Adipocyte (in vitro differentiated cells): ENCODE measurements at regions not wholly inside any gene's neighbourhood (a gene's known extent, or its start where the extent isn't known, plus 50 kb on each side); places are given as distances from the start of the nearest gene placed in this dataset.

ENCODE experiments used
- DNase-seq: peaks from one replicate; pipeline ENCODE4 v3.0.0-alpha.2; 2015; ENCODE audit warnings: low read depth
- H3K27me3 ChIP-seq: replicated peaks from 2 replicates; pipeline ENCODE4 v1.7.0; 2013; ENCODE audit warnings: mild to moderate bottlenecking, low read length, moderate library complexity; ENCODE audit not compliant: control insufficient read depth, insufficient read depth
- H3K36me3 ChIP-seq: 2 replicates; pipeline ENCODE4 v1.7.0; 2013; ENCODE audit warnings: low read length, mild to moderate bottlenecking, moderate library complexity; ENCODE audit not compliant: control insufficient read depth, insufficient read depth, severe bottlenecking
- H3K4me1 ChIP-seq: 2 replicates; pipeline ENCODE4 v1.7.0; 2013; ENCODE audit warnings: mild to moderate bottlenecking, low read length, moderate library complexity; ENCODE audit not compliant: control insufficient read depth, insufficient read depth
- H3K4me3 ChIP-seq: 2 replicates; pipeline ENCODE4 v1.7.0; 2013; ENCODE audit warnings: mild to moderate bottlenecking, low read length, moderate library complexity
- H3K9ac ChIP-seq: 2 replicates; pipeline ENCODE4 v1.7.0; 2013; ENCODE audit warnings: mild to moderate bottlenecking, low read length, moderate library complexity
- H3K9me3 ChIP-seq: 2 replicates; pipeline ENCODE4 v1.7.0; 2013; ENCODE audit warnings: mild to moderate bottlenecking, low read length, moderate library complexity; ENCODE audit not compliant: control insufficient read depth

- DNase-seq: no peak
- peaks cover 5% of the 10 kb centered on the region for H3K4me1 ChIP-seq
- peaks cover 31% of the 10 kb centered on the region for H3K27me3 ChIP-seq
These were observed 166.9 kb downstream of the PTCSC3 start for GRCh38 chr14:36009643-36010042.

GRCh38 chr14:36006623-36007022 lies 169.9 kb downstream of the PTCSC3 start:
- DNase-seq: no peak
- no peak overlapping the region for H3K4me3 ChIP-seq
- H3K4me1 ChIP-seq: peaks cover 5% of the 10 kb centered on the region
- H3K36me3 ChIP-seq: no peaks in the 10 kb centered on the region
- no peak overlapping the region for H3K9ac ChIP-seq
- no peaks in the 10 kb centered on the region for H3K9me3 ChIP-seq
- peaks cover 22% of the 10 kb centered on the region for H3K27me3 ChIP-seq

More at GRCh38 chr14:36009643-36010042, 166.9 kb downstream of the PTCSC3 start:
- Histone ChIP-seq H3K9ac (no peak overlapping the region), H3K9me3 (no peaks in the 10 kb centered on the region), H3K36me3 (no peaks in the 10 kb centered on the region), H3K4me3 (no peak overlapping the region)

- peaks cover 5% of the 10 kb centered on the region for H3K4me1 ChIP-seq
- H3K9ac ChIP-seq: no peak overlapping the region
- peaks cover 22% of the 10 kb centered on the region for H3K27me3 ChIP-seq
- no peaks in the 10 kb centered on the region for H3K36me3 ChIP-seq
- H3K4me3 ChIP-seq: no peak overlapping the region
- H3K9me3 ChIP-seq: no peaks in the 10 kb centered on the region
- no peak for DNase-seq
These were observed 170.9 kb downstream of the PTCSC3 start for GRCh38 chr14:36005670-36006069.

GRCh38 chr14:36001936-36002335 lies 174.6 kb downstream of the PTCSC3 start:
- peaks cover 15% of the 10 kb centered on the region for H3K27me3 ChIP-seq
- H3K9me3 ChIP-seq: no peaks in the 10 kb centered on the region
- no peaks in the 10 kb centered on the region for H3K36me3 ChIP-seq
- H3K9ac ChIP-seq: no peak overlapping the region
- H3K4me1 ChIP-seq: no peaks in the 10 kb centered on the region
- DNase-seq: no peak
- no peak overlapping the region for H3K4me3 ChIP-seq

- H3K36me3 ChIP-seq: no peaks in the 10 kb centered on the region
- peaks cover 21% of the 10 kb centered on the region for H3K27me3 ChIP-seq
- no peak for DNase-seq
- H3K4me3 ChIP-seq: no peak overlapping the region
- H3K9ac ChIP-seq: no peak overlapping the region
- no peaks in the 10 kb centered on the region for H3K9me3 ChIP-seq
- no peaks in the 10 kb centered on the region for H3K4me1 ChIP-seq
These were observed 173.2 kb downstream of the BRMS1L start for GRCh38 chr14:35999294-35999693.

- peaks cover 21% of the 10 kb centered on the region for H3K27me3 ChIP-seq
- no peaks in the 10 kb centered on the region for H3K4me1 ChIP-seq
- no peaks in the 10 kb centered on the region for H3K9me3 ChIP-seq
- H3K4me3 ChIP-seq: no peak overlapping the region
- H3K36me3 ChIP-seq: no peaks in the 10 kb centered on the region
- no peak overlapping the region for H3K9ac ChIP-seq
- DNase-seq: no peak
These were observed 172.2 kb downstream of the BRMS1L start for GRCh38 chr14:35998303-35998702.

- DNase-seq: no peak
- Histone ChIP-seq H3K36me3 (no peaks in the 10 kb centered on the region), H3K9me3 (no peaks in the 10 kb centered on the region), H3K4me1 (no peaks in the 10 kb centered on the region), H3K9ac (no peak overlapping the region), H3K4me3 (no peak overlapping the region), H3K27me3 (peaks cover 15% of the 10 kb centered on the region)
These were observed 167.5 kb downstream of the BRMS1L start for GRCh38 chr14:35993684-35993960.

- DNase-seq: no peak
- Histone ChIP-seq H3K9ac (no peak overlapping the region), H3K36me3 (no peaks in the 10 kb centered on the region), H3K9me3 (no peaks in the 10 kb centered on the region), H3K27me3 (peaks cover 11% of the 10 kb centered on the region), H3K4me1 (no peaks in the 10 kb centered on the region), H3K4me3 (no peak overlapping the region)
These were observed 166.9 kb downstream of the BRMS1L start for GRCh38 chr14:35992816-35993683.

- Histone ChIP-seq H3K4me3 (no peak overlapping the region), H3K9ac (no peak overlapping the region), H3K36me3 (no peaks in the 10 kb centered on the region), H3K9me3 (no peaks in the 10 kb centered on the region), H3K4me1 (no peaks in the 10 kb centered on the region), H3K27me3 (peaks cover 7% of the 10 kb centered on the region)
- DNase-seq: no peak
These were observed 165.2 kb downstream of the BRMS1L start for GRCh38 chr14:35991356-35991755.

- no peak for DNase-seq
- Histone ChIP-seq H3K27me3 (no peaks in the 10 kb centered on the region), H3K9ac (no peak overlapping the region), H3K36me3 (no peaks in the 10 kb centered on the region), H3K9me3 (no peaks in the 10 kb centered on the region), H3K4me3 (no peak overlapping the region), H3K4me1 (no peaks in the 10 kb centered on the region)
These were observed 163.6 kb downstream of the BRMS1L start for GRCh38 chr14:35989736-35990135.

- H3K36me3 ChIP-seq: no peaks in the 10 kb centered on the region
- no peaks in the 10 kb centered on the region for H3K9me3 ChIP-seq
- no peak overlapping the region for H3K4me3 ChIP-seq
- H3K27me3 ChIP-seq: no peaks in the 10 kb centered on the region
- no peaks in the 10 kb centered on the region for H3K4me1 ChIP-seq
- no peak overlapping the region for H3K9ac ChIP-seq
- no peak for DNase-seq
These were observed 163.0 kb downstream of the BRMS1L start for GRCh38 chr14:35988972-35989690.
